GM21447 (cell line): ENCODE measurements at regions not wholly inside any gene's neighbourhood (a gene's known extent, or its start where the extent isn't known, plus 50 kb on each side); places are given as distances from the start of the nearest gene placed in this dataset.

ENCODE experiments used
- ATAC-seq: cut with Tn5 transposase; IDR thresholded peaks from one replicate; pipeline ENCODE4 v1.9.1; 2021; ENCODE audit not compliant: unreplicated experiment

GRCh38 chr2:160940271-160940670 lies 220.0 kb upstream of the TANK start:
- ATAC-seq: no peak

- peak; percentile 82 for ATAC-seq
Observed at GRCh38 chr2:160940699-160941098, 219.5 kb upstream of the TANK start.

- no peak for ATAC-seq
Observed at GRCh38 chr2:160941290-160941846, 218.9 kb upstream of the TANK start.

GRCh38 chr2:160942476-160943142 lies 217.6 kb upstream of the TANK start:
- ATAC-seq: no peak

GRCh38 chr2:160943414-160943813 lies 216.8 kb upstream of the TANK start:
- no peak for ATAC-seq

- no peak for ATAC-seq
Observed at GRCh38 chr2:160952464-160953254, 207.6 kb upstream of the TANK start.

- ATAC-seq: no peak
Observed at GRCh38 chr2:160955578-160955977, 204.7 kb upstream of the TANK start.

- no peak for ATAC-seq
Observed at GRCh38 chr2:160956243-160956802, 203.9 kb upstream of the TANK start.

- no peak for ATAC-seq
Observed at GRCh38 chr2:160963957-160964356, 196.3 kb upstream of the TANK start.

- no peak for ATAC-seq
Observed at GRCh38 chr2:160967523-160967922, 192.7 kb upstream of the TANK start.

- ATAC-seq: no peak
Observed at GRCh38 chr2:160968183-160968582, 192.0 kb upstream of the TANK start.

GRCh38 chr2:160970052-160970965 lies 189.9 kb upstream of the TANK start:
- ATAC-seq: no peak

- ATAC-seq: no peak
Observed at GRCh38 chr2:160973991-160974390, 186.2 kb upstream of the TANK start.

- no peak for ATAC-seq
Observed at GRCh38 chr2:160974803-160975202, 185.4 kb upstream of the TANK start.

- ATAC-seq: no peak
Observed at GRCh38 chr2:160976797-160977196, 183.4 kb upstream of the TANK start.

- no peak for ATAC-seq
Observed at GRCh38 chr2:160977376-160977775, 182.9 kb upstream of the TANK start.

- ATAC-seq: no peak
Observed at GRCh38 chr2:160977854-160978253, 182.4 kb upstream of the TANK start.

GRCh38 chr2:160984426-160985077 lies 175.7 kb upstream of the TANK start:
- no peak for ATAC-seq

GRCh38 chr2:160989778-160990177 lies 170.4 kb upstream of the TANK start:
- ATAC-seq: no peak

GRCh38 chr2:160993654-160994061 lies 166.6 kb upstream of the TANK start:
- ATAC-seq: no peak
